Esophagus (tissue), 2 donors: ENCODE measurements at regions not wholly inside any gene's neighbourhood (a gene's known extent, or its start where the extent isn't known, plus 50 kb on each side); places are given as distances from the start of the nearest gene placed in this dataset.

Experiments
- H3K27ac ChIP-seq, 2 donors: one replicate each; pipeline ENCODE4 v1.5.1; 2013; ENCODE audit warnings: low read depth in 2 of 2, mild to moderate bottlenecking in 2 of 2, inconsistent platforms in 1 of 2, low read length in 1 of 2, moderate library complexity in 1 of 2
- H3K27me3 ChIP-seq, 2 donors: one replicate each; pipeline ENCODE4 v1.6.1; 2013; ENCODE audit warnings: low read length in 2 of 2, control low read depth in 1 of 2, mild to moderate bottlenecking in 1 of 2; ENCODE audit not compliant: insufficient read depth in 2 of 2, control insufficient read depth in 1 of 2
- H3K36me3 ChIP-seq, 2 donors: one replicate each; pipeline ENCODE4 v1.6.1; 2013; ENCODE audit warnings: low read length in 1 of 2; ENCODE audit not compliant: control insufficient read depth in 2 of 2, insufficient read depth in 2 of 2
- H3K4me1 ChIP-seq, 2 donors: one replicate each; pipeline ENCODE4 v1.6.1; 2013; ENCODE audit warnings: low read length in 1 of 2; ENCODE audit not compliant: control insufficient read depth in 2 of 2, insufficient read depth in 2 of 2
- H3K4me3 ChIP-seq, 2 donors: one replicate each; pipeline ENCODE4 v1.5.1; 2013; ENCODE audit warnings: low read length in 2 of 2, mild to moderate bottlenecking in 2 of 2, low read depth in 1 of 2, moderate library complexity in 1 of 2
- H3K9me3 ChIP-seq, 2 donors: one replicate each; pipeline ENCODE4 v1.6.1; 2013; ENCODE audit warnings: mild to moderate bottlenecking in 2 of 2, low read depth in 1 of 2, low read length in 1 of 2, moderate library complexity in 1 of 2; ENCODE audit not compliant: control insufficient read depth in 2 of 2, insufficient read depth in 1 of 2
- WGBS, 2 donors: extraction: QIAGEN DNeasy Blood & Tissue Kit; methylation state at CpG; one replicate each; pipeline ENCODE4 v1.1.7; 2013; 5-methylcytosine and 5-hydroxymethylcytosine counted together
- donor health status: healthy with polysubstance abuse.
- donor health status: Bipolar disorder and iron deficiency.

GRCh38 chr2:239545741-239546392, 145.0 kb upstream of the HDAC4 start:
- 78 to 85% methylated on average over 14 of the region's 14 CpGs for WGBS, 2 donors
- Histone ChIP-seq H3K36me3 (no peaks in the 10 kb centered on the region), H3K27ac (no peak overlapping the region), H3K27me3 (no peaks in the 10 kb centered on the region), H3K9me3 (no peaks in the 10 kb centered on the region), H3K4me1 (peaks cover 0 to 9% of the 10 kb centered on the region in 2 donors), H3K4me3 (no peak overlapping the region)

DNA sequence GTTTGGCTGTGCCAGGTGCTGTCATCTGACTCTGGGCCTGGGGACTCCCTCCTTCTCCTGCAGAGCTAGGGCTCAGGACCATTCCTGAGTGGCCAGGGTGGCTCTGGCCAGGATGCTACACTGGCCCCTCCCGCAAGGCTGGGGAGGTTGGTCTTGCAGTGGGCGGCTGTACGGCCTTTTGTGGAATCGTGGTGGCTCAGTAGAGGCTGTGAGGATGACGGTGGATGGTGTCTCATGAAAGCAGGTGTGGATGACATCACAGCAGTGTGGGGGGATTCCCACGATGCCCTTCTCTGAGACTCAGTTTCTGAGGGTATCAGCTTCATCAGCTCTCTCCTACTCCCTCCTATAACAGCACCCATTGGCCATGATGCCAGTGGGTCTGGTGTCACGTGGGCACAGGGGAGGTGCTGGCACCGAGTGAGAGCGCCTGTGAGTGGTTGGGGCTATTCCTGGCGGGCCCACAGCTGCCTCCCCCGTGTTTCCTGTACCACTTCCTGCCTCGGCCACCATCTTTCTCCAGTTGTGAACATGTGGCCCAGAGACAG, 144.2 kb upstream of the HDAC4 start:
- WGBS, 2 donors = 78% methylated on average over 12 of the region's 12 CpGs
- Histone ChIP-seq H3K27ac (no peak overlapping the region), H3K4me1 (peaks cover 0 to 9% of the 10 kb centered on the region in 2 donors), H3K27me3 (no peaks in the 10 kb centered on the region), H3K9me3 (no peaks in the 10 kb centered on the region), H3K4me3 (no peak overlapping the region), H3K36me3 (no peaks in the 10 kb centered on the region)

DNA sequence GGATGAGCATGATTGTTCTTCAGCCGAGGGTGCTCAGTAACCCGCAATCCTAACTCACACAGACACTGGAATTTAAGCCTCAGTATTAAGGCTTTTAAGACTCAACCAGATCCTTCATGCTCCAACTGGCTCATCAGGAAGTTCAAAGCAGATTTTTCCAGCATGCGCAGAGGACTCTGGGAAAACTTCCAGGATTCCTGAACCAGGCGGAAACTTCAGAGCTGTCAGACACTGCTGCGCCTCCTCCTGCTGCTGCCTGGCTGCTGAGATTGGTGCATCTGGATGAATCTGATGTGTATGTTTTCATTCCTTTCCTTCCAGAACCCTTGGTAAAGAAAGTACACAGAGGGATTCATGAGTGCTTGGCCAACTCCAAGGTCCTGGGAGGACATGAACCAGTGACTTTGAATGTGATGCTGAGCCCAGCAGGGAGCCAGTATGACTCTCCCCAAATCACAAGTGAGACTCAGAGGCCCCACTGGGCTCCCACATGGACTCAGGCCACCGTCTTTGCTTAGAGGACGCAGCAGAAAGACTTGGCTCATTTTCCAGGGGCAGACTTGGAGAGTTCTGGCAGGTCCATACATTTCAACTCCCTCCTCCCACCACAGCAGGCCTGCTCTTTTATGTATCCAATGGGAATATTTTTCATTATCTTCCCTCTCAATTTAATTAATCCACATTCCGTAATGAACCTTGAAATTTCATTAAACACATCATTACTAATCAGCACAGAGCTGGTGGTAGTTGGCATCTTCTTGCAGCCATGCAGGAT, 143.5 kb upstream of the HDAC4 start:
- Histone ChIP-seq H3K9me3 (no peaks in the 10 kb centered on the region), H3K36me3 (no peaks in the 10 kb centered on the region), H3K4me1 (peaks cover 0 to 9% of the 10 kb centered on the region in 2 donors), H3K4me3 (no peak overlapping the region), H3K27ac (peak overlapping the region; percentile 4 to 48), H3K27me3 (no peaks in the 10 kb centered on the region)
- WGBS, 2 donors = 37 to 60% methylated on average over 8 of the region's 8 CpGs

DNA sequence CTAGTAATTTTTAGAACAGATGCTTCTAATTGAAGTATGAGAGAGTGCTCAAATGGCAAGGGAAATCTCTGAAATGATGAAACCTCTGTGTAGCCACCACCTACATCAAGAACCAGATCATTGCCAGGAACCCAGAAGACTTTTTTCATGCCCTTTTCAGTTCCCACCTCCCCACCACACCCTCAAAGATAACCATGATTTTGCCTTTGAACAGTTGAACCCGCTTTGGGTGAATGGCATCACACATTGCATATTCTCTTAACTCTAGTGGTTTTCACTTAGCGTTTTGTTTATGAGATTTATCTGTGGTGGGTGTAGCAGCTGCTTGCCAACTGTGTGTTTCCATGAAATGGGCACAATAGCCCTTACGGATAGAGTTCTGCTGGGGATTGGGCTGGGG, 142.9 kb upstream of the HDAC4 start:
- H3K4me1 ChIP-seq = peaks cover 0 to 9% of the 10 kb centered on the region in 2 donors
- peak overlapping the region; percentile 4 to 48 for H3K27ac ChIP-seq
- H3K9me3 ChIP-seq = no peaks in the 10 kb centered on the region
- H3K36me3 ChIP-seq = no peaks in the 10 kb centered on the region
- H3K4me3 ChIP-seq = no peak overlapping the region
- H3K27me3 ChIP-seq = no peaks in the 10 kb centered on the region
- 64 to 80% methylated on average over 3 of the region's 3 CpGs for WGBS, 2 donors

DNA sequence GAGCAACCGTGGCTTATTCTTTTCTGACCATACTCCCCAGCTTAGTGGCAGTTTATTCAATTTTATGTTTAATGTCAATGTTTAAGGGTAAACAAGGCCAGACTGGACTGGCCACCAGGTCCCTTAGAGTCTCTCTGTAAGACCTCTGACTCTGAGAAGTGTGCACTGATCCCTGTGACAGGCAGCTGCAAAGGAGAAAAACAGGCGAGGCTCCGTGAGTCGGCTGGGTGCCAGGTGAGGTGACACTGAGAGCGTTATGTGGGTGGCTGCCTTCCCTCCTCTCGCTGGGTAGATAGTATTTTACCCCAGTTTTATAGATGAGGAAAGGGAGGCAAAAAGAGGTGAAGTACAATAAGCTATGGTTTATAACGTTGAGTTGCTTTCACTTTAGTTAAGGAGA, 139.4 kb upstream of the HDAC4 start:
- Histone ChIP-seq H3K9me3 (no peaks in the 10 kb centered on the region), H3K36me3 (no peaks in the 10 kb centered on the region), H3K27ac (no peak overlapping the region), H3K27me3 (no peaks in the 10 kb centered on the region), H3K4me1 (peaks cover 0 to 7% of the 10 kb centered on the region in 2 donors), H3K4me3 (no peak overlapping the region)
- 43 to 52% methylated on average over 7 of the region's 7 CpGs for WGBS, 2 donors

GRCh38 chr2:239539776-239540100, 138.9 kb upstream of the HDAC4 start:
- H3K4me3 ChIP-seq = no peak overlapping the region
- no peak overlapping the region for H3K27ac ChIP-seq
- 78 to 82% methylated on average over 11 of the region's 11 CpGs for WGBS, 2 donors

DNA sequence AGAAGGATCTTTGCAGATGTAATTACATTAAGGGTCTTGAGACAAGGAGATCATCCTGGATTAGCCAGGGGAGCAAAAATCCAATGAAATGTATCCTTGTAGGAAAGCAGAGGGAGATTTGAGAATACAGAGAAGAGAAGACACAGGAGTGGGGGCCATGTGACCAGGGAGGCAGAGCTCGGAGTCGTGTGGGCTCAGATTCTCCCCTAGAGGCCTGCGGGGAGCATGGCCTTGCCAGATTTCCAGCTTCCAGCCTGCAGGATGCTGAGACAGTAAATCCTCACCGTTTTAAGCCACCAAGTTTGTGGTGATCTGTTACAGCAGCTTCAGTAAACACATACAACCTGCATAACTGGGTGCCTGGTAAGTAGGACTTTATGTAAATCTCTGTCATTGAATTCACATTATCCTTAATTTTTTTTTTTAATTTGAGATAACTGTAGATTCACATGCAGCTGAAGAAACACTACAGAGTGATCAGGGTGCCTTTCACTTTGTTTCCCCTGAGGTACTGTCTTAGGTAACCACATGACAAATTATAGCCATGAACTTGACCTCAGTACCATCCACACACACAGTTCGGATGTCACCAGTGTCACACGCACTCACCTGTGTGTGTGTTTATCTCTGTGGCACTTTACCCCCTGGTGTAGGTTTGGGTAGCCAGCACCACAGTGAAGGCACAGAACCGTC, 138.4 kb upstream of the HDAC4 start:
- 73 to 74% methylated on average over 7 of the region's 7 CpGs for WGBS, 2 donors
- Histone ChIP-seq H3K36me3 (no peaks in the 10 kb centered on the region), H3K4me1 (peaks cover 0 to 4% of the 10 kb centered on the region in 2 donors), H3K9me3 (peaks cover 3 to 4% of the 10 kb centered on the region in 2 donors), H3K27ac (no peak overlapping the region), H3K27me3 (no peaks in the 10 kb centered on the region), H3K4me3 (no peak overlapping the region)

More at GRCh38 chr2:239539776-239540100, 138.9 kb upstream of the HDAC4 start:
- Histone ChIP-seq H3K4me1 (peaks cover 0 to 7% of the 10 kb centered on the region in 2 donors), H3K9me3 (peaks cover 0 to 4% of the 10 kb centered on the region in 2 donors), H3K36me3 (no peaks in the 10 kb centered on the region), H3K27me3 (no peaks in the 10 kb centered on the region)

GRCh38 chr2:239538357-239539052, 137.7 kb upstream of the HDAC4 start:
- Histone ChIP-seq H3K27me3 (no peaks in the 10 kb centered on the region), H3K9me3 (peaks cover 3 to 4% of the 10 kb centered on the region in 2 donors), H3K27ac (no peak overlapping the region), H3K4me1 (peaks cover 0 to 4% of the 10 kb centered on the region in 2 donors), H3K4me3 (no peak overlapping the region), H3K36me3 (no peaks in the 10 kb centered on the region)
- WGBS, 2 donors = 81 to 84% methylated on average over 10 of the region's 10 CpGs
